Lung microvascular endothelial cell (primary cell): ENCODE measurements at regions not wholly inside any gene's neighbourhood (a gene's known extent, or its start where the extent isn't known, plus 50 kb on each side); places are given as distances from the start of the nearest gene placed in this dataset.

Experiments used
- DNase-seq, 2 donors: peaks; one replicate each; pipeline versions ENCODE4 v3.0.0 to v3.0.0-alpha.2; 2010; ENCODE audit warnings: low read depth in 2 of 2

DNA sequence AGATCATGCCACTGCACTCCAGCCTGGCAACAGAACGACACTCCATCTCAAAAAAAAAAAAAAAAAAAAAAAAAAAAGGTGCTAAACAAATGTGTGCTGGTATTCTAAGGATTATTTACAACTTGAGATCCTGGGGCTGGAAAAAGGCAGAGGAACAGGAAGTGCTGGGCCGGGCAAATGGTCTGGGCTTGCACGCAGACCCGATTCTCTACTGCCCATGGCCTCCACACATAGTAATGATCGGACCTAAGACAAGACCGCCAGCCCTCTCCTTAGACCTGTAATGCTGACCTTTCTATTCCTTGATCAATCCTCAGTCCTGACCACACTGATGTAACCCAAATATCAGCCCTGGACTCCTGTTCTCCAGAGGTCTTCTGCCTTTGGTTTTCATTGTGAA, 67.8 kb downstream of the EFNB1 start:
- no peak for DNase-seq

- peak in 1 of 2 donors; percentile 10 for DNase-seq
Observed at GRCh38 chrX:68895778-68896177, 67.0 kb downstream of the EFNB1 start.

DNA sequence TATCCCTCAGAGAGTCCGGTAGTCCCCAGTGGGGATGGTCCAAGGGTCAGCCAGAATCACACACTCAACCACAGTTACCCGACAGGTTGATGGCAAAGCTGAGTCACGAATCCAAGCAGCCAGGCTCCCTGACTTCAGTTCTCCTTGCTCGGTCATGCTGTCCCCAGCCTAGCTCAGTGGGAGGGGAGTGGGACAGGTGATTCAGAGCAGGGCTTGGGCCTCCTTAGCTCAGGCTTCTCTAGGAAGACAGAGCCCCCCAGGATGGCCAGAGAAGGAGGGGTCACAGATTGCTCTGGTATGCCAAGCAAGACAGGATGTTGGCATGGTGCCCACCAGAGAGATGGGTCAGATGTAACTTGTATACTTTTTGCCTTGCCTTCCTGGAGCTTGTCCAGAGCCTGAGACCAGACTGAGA, 66.5 kb downstream of the EFNB1 start:
- peak; percentile 43 to 72 for DNase-seq

DNA sequence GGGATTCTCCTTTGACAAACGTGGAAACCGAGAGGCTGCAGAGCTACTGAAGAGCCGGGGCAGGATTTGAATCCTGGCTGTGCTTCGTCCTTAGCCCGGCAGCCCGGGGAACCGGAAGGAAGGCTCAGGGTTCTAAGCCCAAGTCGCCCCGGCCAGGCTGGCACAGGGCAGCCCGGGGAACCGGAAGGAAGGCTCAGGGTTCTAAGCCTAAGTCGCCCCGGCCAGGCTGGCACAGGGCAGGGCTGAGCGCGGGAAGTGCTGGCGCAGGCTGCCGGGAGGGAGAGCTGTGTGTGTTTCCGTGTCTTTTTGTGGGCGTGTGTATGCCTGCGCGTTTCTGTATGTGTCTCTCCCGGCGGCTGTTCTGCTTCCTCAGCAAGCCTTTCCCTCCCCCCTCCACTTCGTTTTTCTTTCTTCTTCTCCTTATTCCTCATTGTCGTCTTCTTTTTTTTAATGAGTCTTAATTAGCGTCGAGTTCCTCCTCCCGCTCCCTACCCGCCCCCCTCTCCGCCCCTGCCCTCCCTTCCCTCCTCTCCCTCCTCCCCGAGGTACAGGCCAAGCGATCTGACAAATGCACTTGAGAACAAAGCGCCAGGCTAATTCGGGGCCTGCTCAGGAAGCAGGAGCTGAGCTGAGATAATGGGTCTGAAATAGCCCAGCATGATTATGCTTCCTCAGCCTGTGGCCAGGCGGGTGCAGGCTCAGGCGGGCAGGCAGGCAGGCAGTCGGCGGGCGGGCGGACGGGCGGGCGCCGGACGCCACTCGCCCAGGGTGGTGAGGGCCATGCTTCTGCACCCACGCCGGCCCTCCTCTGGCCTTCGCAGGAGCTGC, 65.9 kb downstream of the EFNB1 start:
- DNase-seq, result peak; percentile 70 to 89

DNA sequence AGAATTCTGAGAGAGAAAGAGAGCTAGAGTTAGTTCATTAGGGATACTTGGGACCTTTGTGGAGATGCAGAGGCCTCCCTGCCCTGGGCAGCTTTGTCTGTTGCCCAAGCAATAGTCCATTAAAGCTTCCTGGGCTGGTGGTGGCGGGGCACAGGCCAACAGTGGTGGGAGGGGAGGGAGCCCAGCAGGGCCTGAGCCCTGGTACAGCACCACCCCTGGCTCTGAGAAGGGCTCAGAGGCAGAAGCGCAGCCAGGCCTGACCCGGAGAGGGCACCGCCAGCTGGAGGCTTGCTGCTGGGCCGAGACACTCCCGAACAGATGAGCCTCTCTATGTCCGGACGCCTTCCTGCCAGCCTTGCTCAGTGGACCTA, 65.3 kb downstream of the EFNB1 start:
- DNase-seq, result peak in 1 of 2 donors; percentile 8

GRCh38 chrX:68892651-68893050, 63.8 kb downstream of the EFNB1 start:
- no peak for DNase-seq

DNA sequence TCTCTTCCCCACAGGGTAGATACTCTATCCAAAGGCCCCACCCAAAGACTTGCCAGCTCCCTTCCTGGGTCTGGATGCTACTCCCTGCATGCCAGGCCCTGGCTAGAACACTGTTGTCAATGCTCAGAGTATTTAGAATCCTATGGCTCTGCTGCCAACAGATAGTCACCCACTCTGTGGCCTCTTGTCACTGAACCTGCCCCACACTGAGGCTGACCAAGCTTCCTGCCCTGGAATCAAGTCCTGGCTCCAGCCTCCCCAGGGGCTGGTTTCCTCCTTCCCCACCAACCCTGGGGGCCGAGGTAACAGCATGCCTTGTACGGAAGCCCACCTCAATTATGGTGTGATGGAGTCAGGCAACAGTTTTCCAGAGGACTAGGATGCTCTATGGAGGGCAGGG, 63.3 kb downstream of the EFNB1 start:
- DNase-seq, result no peak
